ENCODE measurements at regions not wholly inside any gene's neighbourhood (a gene's known extent, or its start where the extent isn't known, plus 50 kb on each side); places are given as distances from the start of the nearest gene placed in this dataset.

DNA sequence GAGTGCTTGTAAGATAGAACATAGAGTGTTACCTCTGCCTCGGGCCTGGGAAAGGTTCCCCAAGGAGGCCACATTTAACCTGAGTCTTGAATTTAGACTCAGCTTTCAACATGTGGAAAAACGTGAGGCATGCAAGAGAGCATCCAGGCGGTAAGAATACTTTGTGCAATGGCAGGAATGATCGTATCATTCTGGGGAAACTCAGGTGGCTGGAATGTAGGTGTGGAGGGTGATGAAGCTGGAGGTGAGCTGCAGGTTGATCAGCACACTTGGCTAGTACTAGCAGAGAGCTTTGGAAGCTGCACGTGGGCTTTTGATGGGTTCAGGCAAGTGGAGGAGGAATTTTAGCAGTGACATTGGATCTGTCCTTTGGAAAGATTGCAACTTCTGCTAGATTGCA is 270.3 kb upstream of the RAG2 start:
- no peaks in the 10 kb centered on the region for H3K9me3 ChIP-seq (ENCODE audit: low read length)
- TF ChIP-seq RAD21 (conservative IDR thresholded peaks at IDR 0.05) = no peak
- TF ChIP-seq TAF1 (IDR thresholded peaks at IDR 0.05; ENCODE audit: low read depth) = no peak
- TF ChIP-seq MXI1 (conservative IDR thresholded peaks at IDR 0.05; ENCODE audit: poor library complexity, severe bottlenecking) = no peak
- TF ChIP-seq POLR2AphosphoS5 (IDR thresholded peaks at IDR 0.05) = no peak
- no peak for TF ChIP-seq EZH2 (IDR thresholded peaks at IDR 0.05; ENCODE audit: borderline replicate concordance, insufficient read depth, low read length, poor library complexity, severe bottlenecking)
- TF ChIP-seq CTCF (IDR thresholded peaks at IDR 0.05; ENCODE audit: poor library complexity, severe bottlenecking) = no peak
- no peak for TF ChIP-seq REST (IDR thresholded peaks at IDR 0.05; ENCODE audit: borderline replicate concordance)
- no peak for TF ChIP-seq SMC3 (conservative IDR thresholded peaks at IDR 0.05; ENCODE audit: poor library complexity)
- TF ChIP-seq EP300 (conservative IDR thresholded peaks at IDR 0.05; ENCODE audit: poor library complexity, severe bottlenecking) = no peak
- no peaks in the 10 kb centered on the region for H3K9me2 ChIP-seq (ENCODE audit: insufficient read depth, low read length)
- no peaks in the 10 kb centered on the region for H3F3A ChIP-seq (ENCODE audit: insufficient read depth, low read length, poor library complexity, severe bottlenecking)
- H3K27ac ChIP-seq (ENCODE audit: low read length) = no peak overlapping the region
- H2AFZ ChIP-seq (ENCODE audit: low read depth, low read length) = no peak overlapping the region
- no peaks in the 10 kb centered on the region for H4K20me1 ChIP-seq (ENCODE audit: insufficient read depth)
- no peaks in the 10 kb centered on the region for H3K79me2 ChIP-seq (replicated peaks; ENCODE audit: insufficient read depth, low read length)
- H3K27me3 ChIP-seq (ENCODE audit: insufficient read depth, low read depth, low read length) = no peaks in the 10 kb centered on the region
- H3K4me3 ChIP-seq (ENCODE audit: low read length) = no peak overlapping the region
- H3K36me3 ChIP-seq (ENCODE audit: insufficient read depth, low read length) = no peaks in the 10 kb centered on the region
- no peak overlapping the region for H3K9ac ChIP-seq (ENCODE audit: low read length)
- H3K4me2 ChIP-seq (ENCODE audit: low read length) = no peak overlapping the region

- H3K9ac ChIP-seq (ENCODE audit: low read length) = no peak overlapping the region
- no peak overlapping the region for H3K4me2 ChIP-seq (ENCODE audit: low read length)
- H3K4me3 ChIP-seq (ENCODE audit: low read length) = no peak overlapping the region
- H3K36me3 ChIP-seq (ENCODE audit: insufficient read depth, low read length) = no peaks in the 10 kb centered on the region
- TF ChIP-seq SMC3 (conservative IDR thresholded peaks at IDR 0.05; ENCODE audit: poor library complexity) (no peak), MXI1 (conservative IDR thresholded peaks at IDR 0.05; ENCODE audit: poor library complexity, severe bottlenecking) (no peak), POLR2AphosphoS5 (IDR thresholded peaks at IDR 0.05) (peak; percentile 34)
- H3K27me3 ChIP-seq (ENCODE audit: insufficient read depth, low read depth, low read length) = no peaks in the 10 kb centered on the region
- H3K9me3 ChIP-seq (ENCODE audit: low read length) = no peaks in the 10 kb centered on the region
- no peaks in the 10 kb centered on the region for H3K9me2 ChIP-seq (ENCODE audit: insufficient read depth, low read length)
- H3K79me2 ChIP-seq (replicated peaks; ENCODE audit: insufficient read depth, low read length) = no peaks in the 10 kb centered on the region
- H3K27ac ChIP-seq (ENCODE audit: low read length) = no peak overlapping the region
- H2AFZ ChIP-seq (ENCODE audit: low read depth, low read length) = no peak overlapping the region
- H4K20me1 ChIP-seq (ENCODE audit: insufficient read depth) = no peaks in the 10 kb centered on the region
- no peaks in the 10 kb centered on the region for H3F3A ChIP-seq (ENCODE audit: insufficient read depth, low read length, poor library complexity, severe bottlenecking)
Observed at GRCh38 chr11:36865846-36866245, 267.8 kb upstream of the RAG2 start.

GRCh38 chr11:36854875-36855274 is 256.8 kb upstream of the RAG2 start:
- Histone ChIP-seq H3K4me3 (ENCODE audit: low read length) (no peak overlapping the region), H3K27ac (ENCODE audit: low read length) (no peak overlapping the region), H3K9me3 (ENCODE audit: low read length) (no peaks in the 10 kb centered on the region), H3F3A (ENCODE audit: insufficient read depth, low read length, poor library complexity, severe bottlenecking) (no peaks in the 10 kb centered on the region), H3K27me3 (ENCODE audit: insufficient read depth, low read depth, low read length) (no peaks in the 10 kb centered on the region), H3K9me2 (ENCODE audit: insufficient read depth, low read length) (no peaks in the 10 kb centered on the region), H4K20me1 (ENCODE audit: insufficient read depth) (no peaks in the 10 kb centered on the region), H3K79me2 (replicated peaks; ENCODE audit: insufficient read depth, low read length) (no peaks in the 10 kb centered on the region), H3K9ac (ENCODE audit: low read length) (no peak overlapping the region), H3K36me3 (ENCODE audit: insufficient read depth, low read length) (no peaks in the 10 kb centered on the region), H2AFZ (ENCODE audit: low read depth, low read length) (no peak overlapping the region), H3K4me2 (ENCODE audit: low read length) (no peak overlapping the region)
- TF ChIP-seq POLR2AphosphoS5 (IDR thresholded peaks at IDR 0.05) (no peak), EP300 (conservative IDR thresholded peaks at IDR 0.05; ENCODE audit: poor library complexity, severe bottlenecking) (no peak), SMC3 (conservative IDR thresholded peaks at IDR 0.05; ENCODE audit: poor library complexity) (no peak), RAD21 (conservative IDR thresholded peaks at IDR 0.05) (no peak), MXI1 (conservative IDR thresholded peaks at IDR 0.05; ENCODE audit: poor library complexity, severe bottlenecking) (no peak), REST (IDR thresholded peaks at IDR 0.05; ENCODE audit: borderline replicate concordance) (no peak), EZH2 (IDR thresholded peaks at IDR 0.05; ENCODE audit: borderline replicate concordance, insufficient read depth, low read length, poor library complexity, severe bottlenecking) (no peak), CTCF (IDR thresholded peaks at IDR 0.05; ENCODE audit: poor library complexity, severe bottlenecking) (no peak), TAF1 (IDR thresholded peaks at IDR 0.05; ENCODE audit: low read depth) (no peak)
